Aorta (tissue), 5 donors: ENCODE measurements at regions not wholly inside any gene's neighbourhood (a gene's known extent, or its start where the extent isn't known, plus 50 kb on each side); places are given as distances from the start of the nearest gene placed in this dataset.

Source experiments
- ATAC-seq: fragments of 200-7000 bp; cut with Tn5 transposase; one replicate; pipeline ENCODE4 v1.9.1; 2022; ENCODE audit warnings: moderate library complexity; ENCODE audit not compliant: low FRiP score
- DNase-seq, 2 donors: peaks; one replicate each; pipeline ENCODE4 v3.0.0-alpha.2; 2020
- H3K27ac ChIP-seq, 2 donors: one replicate each; pipeline ENCODE4 v1.5.1; 2013; ENCODE audit warnings: low read length in 2 of 2, mild to moderate bottlenecking in 2 of 2, moderate library complexity in 2 of 2, control low read depth in 1 of 2, inconsistent platforms in 1 of 2, low read depth in 1 of 2
- H3K27me3 ChIP-seq, 2 donors: one replicate each; pipeline ENCODE4 v1.6.1; 2013; ENCODE audit warnings: control low read depth in 1 of 2, low read length in 1 of 2, mild to moderate bottlenecking in 1 of 2, moderate library complexity in 1 of 2; ENCODE audit not compliant: insufficient read depth in 2 of 2, control insufficient read depth in 1 of 2
- H3K36me3 ChIP-seq, 2 donors: one replicate each; pipeline ENCODE4 v1.6.1; 2013; ENCODE audit warnings: control low read depth in 1 of 2, low read length in 1 of 2, mild to moderate bottlenecking in 1 of 2; ENCODE audit not compliant: insufficient read depth in 2 of 2, control insufficient read depth in 1 of 2
- H3K4me1 ChIP-seq, 2 donors: one replicate each; pipeline ENCODE4 v1.6.1; 2013; ENCODE audit warnings: low read length in 2 of 2, control low read depth in 1 of 2, mild to moderate bottlenecking in 1 of 2, moderate library complexity in 1 of 2; ENCODE audit not compliant: insufficient read depth in 2 of 2, control insufficient read depth in 1 of 2
- H3K4me3 ChIP-seq, 2 donors: one replicate each; pipeline ENCODE4 v1.5.1; 2013; ENCODE audit warnings: low read length in 2 of 2, control low read depth in 1 of 2, mild to moderate bottlenecking in 1 of 2
- H3K9me3 ChIP-seq: one replicate; pipeline ENCODE4 v1.6.1; 2013; ENCODE audit warnings: mild to moderate bottlenecking, low read length; ENCODE audit not compliant: control insufficient read depth
- WGBS, 2 donors: extraction: QIAGEN DNeasy Blood & Tissue Kit; methylation state at CpG; one replicate each; pipeline ENCODE4 v1.1.7; 2013; 5-methylcytosine and 5-hydroxymethylcytosine counted together
- intact Hi-C, 2 donors: fragments of 100-400 bp; cut with DNase I; formaldehyde crosslinking; loops; one replicate each; pipeline versions ENCODE4 v1.14.2 to v1.15.0; 2022
- donor health status: healthy with polysubstance abuse.
- donor health status: Bipolar disorder and iron deficiency.
- donor health status: DM: no; HTN: no; CAD: no.
- donor health status: DM: no; HTN: no; CAD: no.
- donor health status: DM: yes; HTN: yes; CAD: no.

- no peaks in the 10 kb centered on the region for H3K36me3 ChIP-seq
- WGBS, 2 donors: 94 to 96% methylated on average over 37 of the region's 37 CpGs
- intact Hi-C loops: no loop called here
- no peaks in the 10 kb centered on the region for H3K27me3 ChIP-seq
- DNase-seq: peak; percentile 23 to 63
- H3K4me3 ChIP-seq: no peak overlapping the region
- H3K27ac ChIP-seq: no peak overlapping the region
- no peaks in the 10 kb centered on the region for H3K4me1 ChIP-seq
- no peak for ATAC-seq
- peaks cover 2% of the 10 kb centered on the region for H3K9me3 ChIP-seq
Observed at GRCh38 chr4:3670521-3671519, 95.4 kb upstream of the ADRA2C start.

- 93 to 96% methylated on average over 21 of the region's 21 CpGs for WGBS, 2 donors
- intact Hi-C loops: no loop called here
- no peak overlapping the region for H3K4me3 ChIP-seq
Observed at GRCh38 chr4:3669553-3669949, 96.6 kb upstream of the ADRA2C start.

GRCh38 chr4:3668825-3669552 lies 97.2 kb upstream of the ADRA2C start:
- peaks cover 2% of the 10 kb centered on the region for H3K9me3 ChIP-seq
- DNase-seq (no peak), ATAC-seq (peak; percentile 32)
- H3K4me1 ChIP-seq: no peaks in the 10 kb centered on the region
- no peaks in the 10 kb centered on the region for H3K36me3 ChIP-seq
- 91 to 92% methylated on average over 26 to 27 of the region's 27 CpGs for whole genome bisulfite sequencing, 2 donors
- H3K4me3 ChIP-seq: no peak overlapping the region
- intact Hi-C loops: no loop called here
- no peak overlapping the region for H3K27ac ChIP-seq
- H3K27me3 ChIP-seq: no peaks in the 10 kb centered on the region

More at GRCh38 chr4:3669553-3669949, 96.6 kb upstream of the ADRA2C start:
- H3K9me3 ChIP-seq: peaks cover 2% of the 10 kb centered on the region
- no peaks in the 10 kb centered on the region for H3K4me1 ChIP-seq
- ATAC-seq: no peak
- no peaks in the 10 kb centered on the region for H3K27me3 ChIP-seq
- no peaks in the 10 kb centered on the region for H3K36me3 ChIP-seq
- H3K27ac ChIP-seq: no peak overlapping the region
- DNase-seq: peak in 1 of 2 donors; percentile 75

- Histone ChIP-seq H3K9me3 (peaks cover 2% of the 10 kb centered on the region), H3K4me1 (no peaks in the 10 kb centered on the region), H3K27me3 (no peaks in the 10 kb centered on the region), H3K36me3 (no peaks in the 10 kb centered on the region), H3K27ac (no peak overlapping the region), H3K4me3 (no peak overlapping the region)
- DNase-seq: no peak
- intact Hi-C loops: loop anchor here in 1 of 2 donors (2.0 kb wide), 1 partner anchor 40 kb away; no protein-coding TSS in a partner anchor
- ATAC-seq: no peak
- 84 to 85% methylated on average over 7 of the region's 7 CpGs for WGBS, 2 donors
Observed at GRCh38 chr4:3667258-3667657, 98.9 kb upstream of the ADRA2C start.

- ATAC-seq: no peak
- Histone ChIP-seq H3K4me1 (no peaks in the 10 kb centered on the region), H3K9me3 (peaks cover 2% of the 10 kb centered on the region), H3K4me3 (no peak overlapping the region), H3K27me3 (no peaks in the 10 kb centered on the region), H3K27ac (no peak overlapping the region), H3K36me3 (no peaks in the 10 kb centered on the region)
- DNase-seq: no peak
- WGBS, 2 donors: 95 to 96% methylated on average over 6 of the region's 6 CpGs
- intact Hi-C loops: loop anchor here in 1 of 2 donors (2.0 kb wide), 1 partner anchor 41 kb away; no protein-coding TSS in a partner anchor
Observed at GRCh38 chr4:3666263-3666662, 99.9 kb upstream of the ADRA2C start.

GRCh38 chr4:3665360-3665891 lies 100.8 kb upstream of the ADRA2C start:
- H3K4me1 ChIP-seq: no peaks in the 10 kb centered on the region
- intact Hi-C loops: no loop called here
- peaks cover 2% of the 10 kb centered on the region for H3K9me3 ChIP-seq
- H3K27ac ChIP-seq: no peak overlapping the region
- ATAC-seq (no peak), DNase-seq (no peak)
- H3K4me3 ChIP-seq: no peak overlapping the region
- H3K27me3 ChIP-seq: no peaks in the 10 kb centered on the region
- WGBS, 2 donors: 93 to 97% methylated on average over 1 of the region's 1 CpG
- H3K36me3 ChIP-seq: no peaks in the 10 kb centered on the region

- H3K4me3 ChIP-seq: no peak overlapping the region
- ATAC-seq (no peak), DNase-seq (no peak)
- H3K36me3 ChIP-seq: no peaks in the 10 kb centered on the region
- WGBS, 2 donors: 89 to 94% methylated on average over 6 of the region's 6 CpGs
- intact Hi-C loops: loop anchor here in 1 of 2 donors (5.0 kb wide), 1 partner anchor 104 kb away; the partner anchor contains the start of gene ADRA2C
- peaks cover 0 to 1% of the 10 kb centered on the region in 2 donors for H3K4me1 ChIP-seq
- no peaks in the 10 kb centered on the region for H3K27me3 ChIP-seq
- no peak overlapping the region for H3K27ac ChIP-seq
- H3K9me3 ChIP-seq: peaks cover 2% of the 10 kb centered on the region
Observed at GRCh38 chr4:3663791-3664190, 102.4 kb upstream of the ADRA2C start.

- 92% methylated on average over 16 of the region's 16 CpGs for WGBS, 2 donors
- Histone ChIP-seq H3K9me3 (peaks cover 2% of the 10 kb centered on the region), H3K27me3 (no peaks in the 10 kb centered on the region), H3K4me1 (peaks cover 0 to 4% of the 10 kb centered on the region in 2 donors), H3K4me3 (no peak overlapping the region), H3K27ac (no peak overlapping the region), H3K36me3 (no peaks in the 10 kb centered on the region)
- ATAC-seq (no peak), DNase-seq (no peak)
- intact Hi-C loops: loop anchor here in 1 of 2 donors (5.0 kb wide), 1 partner anchor 105 kb away; the partner anchor contains the start of gene ADRA2C
Observed at GRCh38 chr4:3662516-3662915, 103.7 kb upstream of the ADRA2C start.
